HCT116 (cell line): ENCODE measurements at regions not wholly inside any gene's neighbourhood (a gene's known extent, or its start where the extent isn't known, plus 50 kb on each side); places are given as distances from the start of the nearest gene placed in this dataset.

Experiments used
- CEBPB ChIP-seq: IDR thresholded peaks from 2 replicates; pipeline ENCODE4 v1.6.1; 2012; ENCODE audit warnings: low read depth
- EGR1 ChIP-seq: IDR thresholded peaks from 2 replicates; pipeline ENCODE4 v1.6.1; 2012; ENCODE audit warnings: low read depth
- EZH2 ChIP-seq: fragments of 200-600 bp; sonication (generic); IDR thresholded peaks from 2 replicates; pipeline ENCODE4 v1.6.1; 2017; ENCODE audit warnings: antibody characterized with exemption, mixed run types
- EZH2phosphoT487 ChIP-seq: fragments of 200-600 bp; IDR thresholded peaks from 2 replicates; pipeline ENCODE4 v1.6.1; 2018; ENCODE audit warnings: antibody characterized with exemption, borderline replicate concordance
- JUND ChIP-seq: IDR thresholded peaks from 2 replicates; pipeline ENCODE4 v1.6.1; 2012
- POLR2A ChIP-seq: IDR thresholded peaks from 2 replicates; pipeline ENCODE4 v1.7.0; 2011; ENCODE audit warnings: borderline replicate concordance; ENCODE audit not compliant: insufficient read depth, insufficient read length; ENCODE audit errors: extremely low read depth
- RAD21 ChIP-seq: IDR thresholded peaks from 2 replicates; pipeline ENCODE4 v1.6.1; 2012; ENCODE audit warnings: low read depth, mild to moderate bottlenecking
- YY1 ChIP-seq: IDR thresholded peaks from 2 replicates; pipeline ENCODE4 v1.6.1; 2011; ENCODE audit warnings: low read length, low read depth, moderate library complexity, mild to moderate bottlenecking; ENCODE audit not compliant: insufficient replicate concordance; ENCODE audit errors: extremely low read depth
- TF ChIP-seq, protein P1 (sequence below), 3 experiments: fragments of 200-600 bp in 1 of 3; sonication (generic) in 1 of 3; IDR thresholded peaks in 2 of 3; conservative IDR thresholded peaks in 1 of 3; 2 replicates each; pipeline ENCODE4 v1.5.1; 2012 to 2017; ENCODE audit warnings: low read depth in 2 of 3, low read length in 2 of 3, antibody characterized with exemption in 1 of 3, borderline replicate concordance in 1 of 3, control low read depth in 1 of 3, mild to moderate bottlenecking in 1 of 3, mixed read lengths in 1 of 3, mixed run types in 1 of 3, moderate library complexity in 1 of 3; ENCODE audit not compliant: insufficient read depth in 1 of 3
- TF ChIP-seq, protein P2 (sequence below): IDR thresholded peaks from 2 replicates; pipeline ENCODE4 v1.6.1; 2012; ENCODE audit warnings: low read depth
- TF ChIP-seq, protein P3 (sequence below): IDR thresholded peaks from 2 replicates; pipeline ENCODE4 v1.6.1; 2012

DNA sequence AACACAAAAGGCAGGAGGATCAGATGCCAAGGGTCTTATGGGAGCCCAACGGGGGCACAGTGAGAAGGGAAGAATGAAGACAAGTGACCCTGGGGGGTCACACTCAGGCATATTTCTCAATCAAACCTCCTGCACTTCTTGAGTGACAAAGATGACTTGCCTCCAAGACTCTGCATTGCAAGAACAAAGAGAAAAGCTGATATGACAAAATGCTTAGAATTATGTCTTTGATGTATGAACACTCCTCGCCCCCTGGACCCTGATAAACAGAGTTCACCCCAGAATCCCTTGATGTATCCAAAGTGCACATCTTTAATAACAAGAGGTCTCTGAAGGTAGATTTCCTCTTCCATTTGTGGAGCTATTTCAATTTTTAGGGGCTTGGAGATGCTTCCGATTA, 146.5 kb downstream of the C5orf15 start:
- TF ChIP-seq EZH2 (no peak), EGR1 (no peak), CEBPB (no peak), EZH2phosphoT487 (no peak), YY1 (no peak), POLR2A (no peak), JUND (no peak), RAD21 (no peak)
- TF ChIP-seq, protein P1, sequence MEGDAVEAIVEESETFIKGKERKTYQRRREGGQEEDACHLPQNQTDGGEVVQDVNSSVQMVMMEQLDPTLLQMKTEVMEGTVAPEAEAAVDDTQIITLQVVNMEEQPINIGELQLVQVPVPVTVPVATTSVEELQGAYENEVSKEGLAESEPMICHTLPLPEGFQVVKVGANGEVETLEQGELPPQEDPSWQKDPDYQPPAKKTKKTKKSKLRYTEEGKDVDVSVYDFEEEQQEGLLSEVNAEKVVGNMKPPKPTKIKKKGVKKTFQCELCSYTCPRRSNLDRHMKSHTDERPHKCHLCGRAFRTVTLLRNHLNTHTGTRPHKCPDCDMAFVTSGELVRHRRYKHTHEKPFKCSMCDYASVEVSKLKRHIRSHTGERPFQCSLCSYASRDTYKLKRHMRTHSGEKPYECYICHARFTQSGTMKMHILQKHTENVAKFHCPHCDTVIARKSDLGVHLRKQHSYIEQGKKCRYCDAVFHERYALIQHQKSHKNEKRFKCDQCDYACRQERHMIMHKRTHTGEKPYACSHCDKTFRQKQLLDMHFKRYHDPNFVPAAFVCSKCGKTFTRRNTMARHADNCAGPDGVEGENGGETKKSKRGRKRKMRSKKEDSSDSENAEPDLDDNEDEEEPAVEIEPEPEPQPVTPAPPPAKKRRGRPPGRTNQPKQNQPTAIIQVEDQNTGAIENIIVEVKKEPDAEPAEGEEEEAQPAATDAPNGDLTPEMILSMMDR (IDR thresholded peaks at IDR 0.05 in 2 of 3, conservative IDR thresholded peaks at IDR 0.05 in 1 of 3; ENCODE audit: borderline replicate concordance in 1 of 3, insufficient read depth in 1 of 3, low read depth in 2 of 3, low read length in 2 of 3) = no peak
- TF ChIP-seq, protein P2, sequence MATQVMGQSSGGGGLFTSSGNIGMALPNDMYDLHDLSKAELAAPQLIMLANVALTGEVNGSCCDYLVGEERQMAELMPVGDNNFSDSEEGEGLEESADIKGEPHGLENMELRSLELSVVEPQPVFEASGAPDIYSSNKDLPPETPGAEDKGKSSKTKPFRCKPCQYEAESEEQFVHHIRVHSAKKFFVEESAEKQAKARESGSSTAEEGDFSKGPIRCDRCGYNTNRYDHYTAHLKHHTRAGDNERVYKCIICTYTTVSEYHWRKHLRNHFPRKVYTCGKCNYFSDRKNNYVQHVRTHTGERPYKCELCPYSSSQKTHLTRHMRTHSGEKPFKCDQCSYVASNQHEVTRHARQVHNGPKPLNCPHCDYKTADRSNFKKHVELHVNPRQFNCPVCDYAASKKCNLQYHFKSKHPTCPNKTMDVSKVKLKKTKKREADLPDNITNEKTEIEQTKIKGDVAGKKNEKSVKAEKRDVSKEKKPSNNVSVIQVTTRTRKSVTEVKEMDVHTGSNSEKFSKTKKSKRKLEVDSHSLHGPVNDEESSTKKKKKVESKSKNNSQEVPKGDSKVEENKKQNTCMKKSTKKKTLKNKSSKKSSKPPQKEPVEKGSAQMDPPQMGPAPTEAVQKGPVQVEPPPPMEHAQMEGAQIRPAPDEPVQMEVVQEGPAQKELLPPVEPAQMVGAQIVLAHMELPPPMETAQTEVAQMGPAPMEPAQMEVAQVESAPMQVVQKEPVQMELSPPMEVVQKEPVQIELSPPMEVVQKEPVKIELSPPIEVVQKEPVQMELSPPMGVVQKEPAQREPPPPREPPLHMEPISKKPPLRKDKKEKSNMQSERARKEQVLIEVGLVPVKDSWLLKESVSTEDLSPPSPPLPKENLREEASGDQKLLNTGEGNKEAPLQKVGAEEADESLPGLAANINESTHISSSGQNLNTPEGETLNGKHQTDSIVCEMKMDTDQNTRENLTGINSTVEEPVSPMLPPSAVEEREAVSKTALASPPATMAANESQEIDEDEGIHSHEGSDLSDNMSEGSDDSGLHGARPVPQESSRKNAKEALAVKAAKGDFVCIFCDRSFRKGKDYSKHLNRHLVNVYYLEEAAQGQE = no peak
- TF ChIP-seq, protein P3, sequence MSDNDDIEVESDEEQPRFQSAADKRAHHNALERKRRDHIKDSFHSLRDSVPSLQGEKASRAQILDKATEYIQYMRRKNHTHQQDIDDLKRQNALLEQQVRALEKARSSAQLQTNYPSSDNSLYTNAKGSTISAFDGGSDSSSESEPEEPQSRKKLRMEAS = no peak
